PC-3 (cell line): ENCODE measurements at regions not wholly inside any gene's neighbourhood (a gene's known extent, or its start where the extent isn't known, plus 50 kb on each side); places are given as distances from the start of the nearest gene placed in this dataset.

ENCODE experiments used
- ATAC-seq: fragments of 200-7000 bp; cut with Tn5 transposase; 2 replicates; pipeline ENCODE4 v1.9.1; 2020; ENCODE audit warnings: mild to moderate bottlenecking, moderate library complexity
- BruUV-seq: library from RNA; stranded (reverse); fragments of 400-500 nt; replicated peaks from 2 replicates; lab custom pipeline; 2021; lab: Mats Ljungman, UMichigan
- CTCF ChIA-PET: fragments of 300-600 bp; sonication (Branson Sonifier 250); formaldehyde crosslinking; loops from one replicate; lab custom pipeline; 2022; ENCODE audit warnings: antibody characterized with exemption; lab: Charles Lee
- POLR2A ChIA-PET: fragments of 300-600 bp; sonication (Branson Sonifier 250); formaldehyde crosslinking; loops from one replicate; lab custom pipeline; 2022; ENCODE audit warnings: antibody characterized with exemption; ENCODE audit not compliant: unreplicated experiment; lab: Charles Lee
- DNase-seq: peaks from one replicate; pipeline ENCODE4 v3.0.0-alpha.2; 2015
- H2AFZ ChIP-seq: fragments of 300-600 bp; sonication (generic); 2 replicates; pipeline ENCODE4 v1.6.0; 2016; ENCODE audit warnings: antibody characterized with exemption, low read length
- H3F3A ChIP-seq: fragments of 300-600 bp; sonication (generic); one replicate; pipeline ENCODE4 v1.6.0; 2017; ENCODE audit warnings: antibody characterized with exemption, low read length, control low read depth, mild to moderate bottlenecking; ENCODE audit not compliant: unreplicated experiment
- H3K27ac ChIP-seq: fragments of 300-600 bp; sonication (generic); 2 replicates; pipeline ENCODE4 v1.5.1; 2016; ENCODE audit warnings: mild to moderate bottlenecking, low read length
- H3K27me3 ChIP-seq: fragments of 300-600 bp; sonication (generic); 2 replicates; pipeline ENCODE4 v1.6.1; 2016; ENCODE audit warnings: low read length, mixed read lengths
- H3K36me3 ChIP-seq: fragments of 300-600 bp; sonication (generic); 2 replicates; pipeline ENCODE4 v1.6.1; 2016; ENCODE audit warnings: low read depth, mixed run types, low read length, mixed read lengths
- H3K4me1 ChIP-seq: fragments of 300-600 bp; sonication (generic); 2 replicates; pipeline ENCODE4 v1.5.1; 2016; ENCODE audit warnings: low read length; ENCODE audit not compliant: insufficient read depth
- H3K4me2 ChIP-seq: fragments of 300-600 bp; sonication (generic); 2 replicates; pipeline ENCODE4 v1.6.0; 2016; ENCODE audit warnings: low read length
- H3K4me3 ChIP-seq: fragments of 300-600 bp; sonication (generic); 2 replicates; pipeline ENCODE4 v1.5.1; 2016; ENCODE audit warnings: mild to moderate bottlenecking, low read length, mixed read lengths
- H3K79me2 ChIP-seq: fragments of 300-600 bp; sonication (generic); 2 replicates; pipeline ENCODE4 v1.6.1; 2017; ENCODE audit warnings: low read length, mixed read lengths
- H3K9ac ChIP-seq: fragments of 300-600 bp; sonication (generic); 2 replicates; pipeline ENCODE4 v1.6.0; 2016; ENCODE audit warnings: mild to moderate bottlenecking, low read length
- H3K9me2 ChIP-seq: fragments of 300-600 bp; sonication (generic); replicated peaks from 2 replicates; pipeline ENCODE4 v1.6.1; 2016; ENCODE audit warnings: mixed run types, low read length, mixed read lengths
- H3K9me3 ChIP-seq: fragments of 300-600 bp; sonication (generic); 2 replicates; pipeline ENCODE4 v1.6.1; 2016; ENCODE audit warnings: low read length, mixed read lengths
- H4K20me1 ChIP-seq: fragments of 300-600 bp; sonication (generic); 2 replicates; pipeline ENCODE4 v1.6.1; 2016; ENCODE audit warnings: low read length, mixed read lengths
- EZH2 ChIP-seq: fragments of 300-600 bp; sonication (generic); IDR thresholded peaks from one replicate; pipeline ENCODE4 v1.6.1; 2017; ENCODE audit warnings: antibody characterized with exemption, mild to moderate bottlenecking, low read length; ENCODE audit not compliant: unreplicated experiment
- EZH2phosphoT487 ChIP-seq: fragments of 300-600 bp; sonication (generic); IDR thresholded peaks from 2 replicates; pipeline ENCODE4 v1.6.1; 2018; ENCODE audit warnings: mild to moderate bottlenecking, antibody characterized with exemption, low read length, borderline replicate concordance
- intact Hi-C: fragments of 100-400 bp; cut with micrococcal nuclease; formaldehyde crosslinking; loops from 2 replicates; pipeline ENCODE4 v1.9.0; 2023
- TF ChIP-seq, protein P1 (sequence below): fragments of 300-600 bp; sonication (generic); conservative IDR thresholded peaks from 2 replicates; pipeline ENCODE4 v1.5.1; 2017; ENCODE audit warnings: antibody characterized with exemption, low read depth, mild to moderate bottlenecking, low read length

DNA sequence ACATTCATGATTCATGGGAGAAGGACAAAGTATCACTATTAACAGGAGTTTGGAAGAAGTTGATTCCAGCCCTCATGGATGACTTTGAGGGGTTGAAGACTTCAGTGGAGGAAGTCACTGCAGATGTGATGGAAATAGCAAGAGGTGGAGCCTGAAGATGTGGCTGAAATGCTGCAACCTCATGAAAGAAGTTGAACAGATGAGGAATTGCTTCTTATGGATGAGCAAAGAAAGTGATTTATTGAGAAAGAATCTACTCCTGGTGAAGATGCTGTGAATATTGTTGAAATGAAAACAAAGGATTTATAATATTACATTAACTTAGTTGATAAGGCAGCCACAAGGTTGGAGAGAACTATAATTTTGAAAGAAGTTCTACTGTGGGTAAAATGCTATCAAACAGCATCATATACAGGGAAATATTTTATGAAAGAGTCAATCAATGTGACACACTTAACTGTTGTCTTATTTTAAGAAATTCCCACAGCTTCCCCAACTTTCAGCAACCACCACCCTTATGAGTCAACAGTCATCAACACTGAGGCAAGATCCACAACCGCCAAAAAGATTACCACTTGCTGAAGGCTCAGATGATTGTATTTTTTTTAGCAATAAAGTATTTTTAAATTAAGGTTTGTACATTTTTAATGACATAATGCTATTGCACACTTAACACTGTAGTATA lies 302.6 kb downstream of the CBLL2 start:
- Histone ChIP-seq H3K36me3 (no peaks in the 10 kb centered on the region), H3K9me3 (no peaks in the 10 kb centered on the region), H4K20me1 (no peaks in the 10 kb centered on the region), H3K9me2 (no peaks in the 10 kb centered on the region), H3K79me2 (no peaks in the 10 kb centered on the region), H3K4me1 (peaks cover 39% of the 10 kb centered on the region), H3K9ac (no peak overlapping the region), H3K4me2 (no peak overlapping the region), H3F3A (no peaks in the 10 kb centered on the region), H3K4me3 (no peak overlapping the region), H3K27ac (peak overlapping the region; percentile 52), H3K27me3 (no peaks in the 10 kb centered on the region), H2AFZ (no peak overlapping the region)
- intact Hi-C loops, result no loop called here
- ChIA-PET POLR2A (no interaction called here), CTCF (no interaction called here)
- no peak; the same call in 1 of the 2 replicates for ATAC-seq
- DNase-seq, result peak; percentile 48
- BruUV-seq, result no TSS peak
- TF ChIP-seq, protein P1, sequence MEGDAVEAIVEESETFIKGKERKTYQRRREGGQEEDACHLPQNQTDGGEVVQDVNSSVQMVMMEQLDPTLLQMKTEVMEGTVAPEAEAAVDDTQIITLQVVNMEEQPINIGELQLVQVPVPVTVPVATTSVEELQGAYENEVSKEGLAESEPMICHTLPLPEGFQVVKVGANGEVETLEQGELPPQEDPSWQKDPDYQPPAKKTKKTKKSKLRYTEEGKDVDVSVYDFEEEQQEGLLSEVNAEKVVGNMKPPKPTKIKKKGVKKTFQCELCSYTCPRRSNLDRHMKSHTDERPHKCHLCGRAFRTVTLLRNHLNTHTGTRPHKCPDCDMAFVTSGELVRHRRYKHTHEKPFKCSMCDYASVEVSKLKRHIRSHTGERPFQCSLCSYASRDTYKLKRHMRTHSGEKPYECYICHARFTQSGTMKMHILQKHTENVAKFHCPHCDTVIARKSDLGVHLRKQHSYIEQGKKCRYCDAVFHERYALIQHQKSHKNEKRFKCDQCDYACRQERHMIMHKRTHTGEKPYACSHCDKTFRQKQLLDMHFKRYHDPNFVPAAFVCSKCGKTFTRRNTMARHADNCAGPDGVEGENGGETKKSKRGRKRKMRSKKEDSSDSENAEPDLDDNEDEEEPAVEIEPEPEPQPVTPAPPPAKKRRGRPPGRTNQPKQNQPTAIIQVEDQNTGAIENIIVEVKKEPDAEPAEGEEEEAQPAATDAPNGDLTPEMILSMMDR, result no peak
- TF ChIP-seq EZH2phosphoT487, result no peak
- TF ChIP-seq EZH2, result no peak

DNA sequence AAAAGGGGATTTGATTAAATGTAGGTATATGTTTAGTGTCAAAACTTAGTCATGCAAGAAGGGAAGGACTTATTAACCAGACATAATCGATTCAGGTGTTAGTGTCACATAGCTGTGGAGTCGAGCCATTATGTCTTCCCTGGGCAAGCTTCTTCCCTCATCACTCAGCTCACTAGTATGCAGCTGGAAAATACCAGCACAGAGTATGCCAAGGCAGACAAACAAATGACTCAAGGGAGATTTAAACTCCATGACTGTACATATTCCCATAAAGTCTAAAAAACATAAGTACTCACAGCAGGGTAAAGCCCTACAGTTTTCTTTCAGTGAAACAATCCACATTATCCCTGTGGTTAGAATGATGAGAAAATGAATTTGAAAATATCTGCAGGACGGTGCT lies 304.5 kb downstream of the CBLL2 start:
- Histone ChIP-seq H4K20me1 (no peaks in the 10 kb centered on the region), H3F3A (no peaks in the 10 kb centered on the region), H3K9me2 (no peaks in the 10 kb centered on the region), H3K4me1 (peaks cover 39% of the 10 kb centered on the region), H3K4me3 (no peak overlapping the region), H3K79me2 (no peaks in the 10 kb centered on the region), H3K36me3 (no peaks in the 10 kb centered on the region), H3K9me3 (no peaks in the 10 kb centered on the region), H3K4me2 (peak overlapping the region; percentile 40), H2AFZ (peak overlapping the region; percentile 48; the same call in 1 of the 2 replicates), H3K27ac (peak overlapping the region; percentile 74), H3K9ac (no peak overlapping the region), H3K27me3 (no peaks in the 10 kb centered on the region)
- no TSS peak for BruUV-seq
- ATAC-seq (peak; percentile 99), DNase-seq (peak; percentile 84)
- intact Hi-C loops, result no loop called here
- POLR2A ChIA-PET, result no interaction called here
- CTCF ChIA-PET, result no interaction called here
- TF ChIP-seq, protein P1, result no peak
- TF ChIP-seq EZH2phosphoT487 (no peak), EZH2 (no peak)

DNA sequence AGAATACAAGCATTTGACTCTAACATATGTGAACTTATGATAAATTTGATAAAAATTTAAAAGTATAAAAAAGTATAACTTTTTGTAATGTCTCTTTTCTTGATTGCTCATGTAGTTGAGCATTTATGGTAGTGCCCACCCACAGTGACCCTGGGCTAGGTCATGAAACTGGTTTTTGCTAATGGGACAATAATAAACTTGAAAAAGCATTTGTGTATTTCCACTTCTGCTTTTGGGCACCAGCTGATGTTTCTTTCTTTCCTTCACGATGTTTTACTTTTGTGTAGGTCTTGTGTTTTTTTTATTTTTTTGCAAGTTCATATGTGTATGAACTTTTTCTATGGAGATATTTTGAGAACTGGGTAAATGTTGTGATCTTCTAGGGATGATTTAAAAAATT lies 313.1 kb downstream of the CBLL2 start:
- no peak overlapping the region for H3K4me2 ChIP-seq
- no peaks in the 10 kb centered on the region for H3K79me2 ChIP-seq
- no peaks in the 10 kb centered on the region for H3F3A ChIP-seq
- H2AFZ ChIP-seq, result no peak overlapping the region
- H3K4me1 ChIP-seq, result no peaks in the 10 kb centered on the region
- H3K9ac ChIP-seq, result no peak overlapping the region
- ATAC-seq (no peak), DNase-seq (no peak)
- intact Hi-C loops, result no loop called here
- H3K27ac ChIP-seq, result no peak overlapping the region
- POLR2A ChIA-PET, result no interaction called here
- no peak overlapping the region for H3K4me3 ChIP-seq
- H4K20me1 ChIP-seq, result no peaks in the 10 kb centered on the region
- no peaks in the 10 kb centered on the region for H3K9me2 ChIP-seq
- CTCF ChIA-PET, result no interaction called here
- no peaks in the 10 kb centered on the region for H3K36me3 ChIP-seq
- H3K9me3 ChIP-seq, result no peaks in the 10 kb centered on the region
- H3K27me3 ChIP-seq, result no peaks in the 10 kb centered on the region
- TF ChIP-seq EZH2phosphoT487 (no peak), EZH2 (no peak)
- TF ChIP-seq, protein P1, result no peak
- BruUV-seq, result no TSS peak
